Transverse colon (tissue), 4 donors: ENCODE measurements at regions not wholly inside any gene's neighbourhood (a gene's known extent, or its start where the extent isn't known, plus 50 kb on each side); places are given as distances from the start of the nearest gene placed in this dataset.

Source experiments
- DNase-seq: peaks from one replicate; pipeline ENCODE4 v3.0.0-alpha.2; 2019
- H3K27ac ChIP-seq, 4 donors: fragments of 200-600 bp; sonication (generic); 2 replicates each; pipeline ENCODE4 v1.5.1; 2016 to 2018; ENCODE audit warnings: inconsistent platforms in 4 of 4
- H3K27me3 ChIP-seq: fragments of 200-600 bp; sonication (generic); 2 replicates; pipeline ENCODE4 v1.5.1; 2017; ENCODE audit warnings: inconsistent platforms
- H3K36me3 ChIP-seq, 4 donors: fragments of 200-600 bp; sonication (generic); 2 replicates each; pipeline ENCODE4 v1.5.1; 2017 to 2019; ENCODE audit warnings: inconsistent platforms in 4 of 4
- H3K4me1 ChIP-seq, 4 donors: fragments of 200-600 bp; sonication (generic); 2 replicates each; pipeline ENCODE4 v1.5.1; 2017 to 2020; ENCODE audit warnings: inconsistent platforms in 4 of 4
- H3K4me3 ChIP-seq, 4 donors: fragments of 200-600 bp; sonication (generic); 1 replicate in 1 of 4; 2 replicates in 3 of 4; pipeline versions ENCODE4 v1.5.1 to v1.6.1; 2017 to 2019; ENCODE audit warnings: inconsistent platforms in 4 of 4
- H3K9me3 ChIP-seq, 2 donors: fragments of 200-600 bp; sonication (generic); 2 replicates each; pipeline ENCODE4 v1.5.1; 2017 to 2019; ENCODE audit warnings: inconsistent platforms in 2 of 2
- EP300 ChIP-seq: sonication (generic); formaldehyde crosslinking; IDR thresholded peaks from one replicate; pipeline ENCODE4 v1.6.1; 2017; ENCODE audit warnings: antibody characterized with exemption, low read depth
- POLR2A ChIP-seq: fragments of 450-650 bp; IDR thresholded peaks from one replicate; pipeline ENCODE4 v1.6.1; 2016; ENCODE audit warnings: antibody characterized with exemption, mild to moderate bottlenecking, moderate library complexity
- POLR2AphosphoS5 ChIP-seq, 3 donors: sonication (generic); formaldehyde crosslinking; IDR thresholded peaks; one replicate each; pipeline ENCODE4 v1.6.1; 2016; ENCODE audit warnings: antibody characterized with exemption in 3 of 3
- WGBS, 2 donors: methylation state at CpG; one replicate each; pipeline ENCODE4 v1.1.5; 2018; ENCODE audit warnings: low coverage in 1 of 2; 5-methylcytosine and 5-hydroxymethylcytosine counted together
- in situ Hi-C, 4 donors: fragments of 200-750 bp; cut with MboI; loops; one replicate each; pipeline versions ENCODE4 v1.15.0 to v1.15.1; 2017; ENCODE audit warnings: low sequenced_read_pairs in 3 of 4, low pct_ligation_motif_present in 1 of 4, low pct_unique_long_range_greater_than_20kb in 1 of 4
- intact Hi-C: fragments of 100-400 bp; cut with DNase I; formaldehyde crosslinking; loops from one replicate; pipeline ENCODE4 v1.15.1; 2023; ENCODE audit warnings: low total_unique reads
- TF ChIP-seq, protein P1 (sequence below), 5 experiments: fragments of 200-600 bp in 3 of 5; fragments of 450-650 bp in 2 of 5; sonication (generic) in 3 of 5; IDR thresholded peaks; 1 replicate in 2 of 5; 2 replicates in 3 of 5; pipeline ENCODE4 v1.5.1; 2016 to 2017; ENCODE audit warnings: antibody characterized with exemption in 5 of 5, inconsistent platforms in 3 of 5, mild to moderate bottlenecking in 2 of 5, moderate library complexity in 1 of 5

DNA sequence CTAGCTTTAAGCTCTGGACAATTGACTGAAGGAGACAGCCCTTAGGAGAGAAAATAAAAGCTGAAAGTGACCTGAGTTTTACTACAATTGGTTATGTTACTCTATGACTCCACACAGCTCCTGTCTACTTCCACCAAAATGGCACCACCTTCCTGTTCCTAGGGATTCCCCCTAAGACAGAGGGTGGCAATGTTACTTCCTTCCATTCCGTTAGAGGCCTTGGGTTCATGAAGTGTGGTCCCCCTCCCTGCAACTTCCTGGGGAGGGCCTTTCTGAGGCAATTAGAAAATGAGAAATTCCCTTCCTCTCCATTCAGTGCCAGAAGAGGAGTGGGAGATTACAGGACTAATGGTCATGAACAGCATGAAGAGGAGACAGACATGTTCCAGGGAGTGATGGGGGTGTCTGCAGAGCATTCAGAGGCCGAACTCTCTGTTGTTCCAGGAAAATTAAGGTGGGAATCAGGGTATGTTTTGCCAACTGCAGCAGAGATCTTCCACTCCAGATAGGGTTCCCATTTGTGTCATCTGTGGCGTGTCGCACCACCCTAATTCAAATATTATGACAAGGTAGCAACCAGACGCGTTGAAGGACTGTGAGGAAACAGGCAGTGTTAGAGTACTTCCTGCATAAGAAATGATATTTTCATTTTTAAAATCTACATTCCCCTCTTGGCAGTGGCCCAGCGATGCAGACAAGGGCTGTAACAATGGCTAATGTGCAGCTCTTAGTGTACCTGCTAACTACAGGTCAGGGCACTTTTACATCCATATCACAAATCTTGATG, 53.1 kb upstream of the TRIM67 start:
- intact Hi-C loops, result no loop called here
- WGBS, 2 donors, result 43 to 59% methylated on average over 1 to 7 of the region's 7 CpGs

DNA sequence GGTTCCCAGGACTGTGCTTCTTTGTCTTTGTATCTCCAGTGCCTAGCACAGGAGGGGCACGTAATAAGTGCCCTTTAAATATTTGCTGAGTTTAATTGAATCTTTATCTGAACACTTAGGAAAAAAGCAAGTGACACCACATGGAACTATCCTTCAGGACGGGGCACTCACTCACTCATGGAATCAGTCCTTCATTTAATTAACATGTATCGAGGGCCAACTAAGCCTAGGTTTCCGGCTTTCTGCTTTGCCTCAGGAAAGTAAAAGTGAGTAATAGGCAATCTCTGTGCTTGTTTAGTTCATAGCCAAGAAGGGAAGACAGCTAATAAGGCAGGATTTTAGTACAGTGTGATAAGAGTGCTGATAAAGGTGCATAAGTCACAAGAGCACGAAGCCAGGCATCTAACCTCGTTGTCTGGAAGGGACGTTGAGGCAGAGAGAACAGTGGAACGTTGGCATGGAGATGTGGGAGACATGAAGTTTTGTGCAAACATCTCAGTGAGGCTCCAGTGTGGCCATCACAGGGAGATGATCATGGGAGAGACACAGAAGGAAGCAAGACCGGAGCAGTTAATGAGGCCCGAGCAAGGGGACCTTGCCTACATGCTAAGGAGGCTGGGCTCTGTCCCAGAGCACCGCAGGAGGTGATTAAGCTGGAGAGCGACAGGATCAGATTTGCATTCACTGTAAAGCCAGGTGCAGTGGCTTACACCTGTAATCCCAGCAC, 54.1 kb upstream of the TRIM67 start:
- in situ Hi-C loops, result no loop called here
- intact Hi-C loops, result no loop called here
- no peak overlapping the region for H3K4me3 ChIP-seq
- H3K27me3 ChIP-seq, result peaks cover 16% of the 10 kb centered on the region
- H3K9me3 ChIP-seq, result no peaks in the 10 kb centered on the region
- H3K4me1 ChIP-seq, result no peaks in the 10 kb centered on the region
- TF ChIP-seq POLR2A, result no peak
- TF ChIP-seq, protein P1, sequence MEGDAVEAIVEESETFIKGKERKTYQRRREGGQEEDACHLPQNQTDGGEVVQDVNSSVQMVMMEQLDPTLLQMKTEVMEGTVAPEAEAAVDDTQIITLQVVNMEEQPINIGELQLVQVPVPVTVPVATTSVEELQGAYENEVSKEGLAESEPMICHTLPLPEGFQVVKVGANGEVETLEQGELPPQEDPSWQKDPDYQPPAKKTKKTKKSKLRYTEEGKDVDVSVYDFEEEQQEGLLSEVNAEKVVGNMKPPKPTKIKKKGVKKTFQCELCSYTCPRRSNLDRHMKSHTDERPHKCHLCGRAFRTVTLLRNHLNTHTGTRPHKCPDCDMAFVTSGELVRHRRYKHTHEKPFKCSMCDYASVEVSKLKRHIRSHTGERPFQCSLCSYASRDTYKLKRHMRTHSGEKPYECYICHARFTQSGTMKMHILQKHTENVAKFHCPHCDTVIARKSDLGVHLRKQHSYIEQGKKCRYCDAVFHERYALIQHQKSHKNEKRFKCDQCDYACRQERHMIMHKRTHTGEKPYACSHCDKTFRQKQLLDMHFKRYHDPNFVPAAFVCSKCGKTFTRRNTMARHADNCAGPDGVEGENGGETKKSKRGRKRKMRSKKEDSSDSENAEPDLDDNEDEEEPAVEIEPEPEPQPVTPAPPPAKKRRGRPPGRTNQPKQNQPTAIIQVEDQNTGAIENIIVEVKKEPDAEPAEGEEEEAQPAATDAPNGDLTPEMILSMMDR (IDR thresholded peaks at IDR 0.05), result no peak
- no peak for TF ChIP-seq EP300
- no peak overlapping the region for H3K27ac ChIP-seq
- no peak for DNase-seq
- no peaks in the 10 kb centered on the region for H3K36me3 ChIP-seq
- WGBS, 2 donors, result 72 to 73% methylated on average over 11 to 12 of the region's 12 CpGs

More for the DNA sequence above, 53.1 kb upstream of the TRIM67 start:
- H3K27ac ChIP-seq, result no peak overlapping the region
- no peak overlapping the region for H3K4me3 ChIP-seq
- TF ChIP-seq, protein P1 (IDR thresholded peaks at IDR 0.05), result no peak
- TF ChIP-seq POLR2AphosphoS5 (IDR thresholded peaks at IDR 0.05) (no peak), POLR2A (no peak), EP300 (no peak)
- in situ Hi-C loops, result no loop called here
- H3K9me3 ChIP-seq, result no peaks in the 10 kb centered on the region
- peaks cover 18% of the 10 kb centered on the region for H3K27me3 ChIP-seq
- no peak for DNase-seq
- H3K36me3 ChIP-seq, result no peaks in the 10 kb centered on the region
- H3K4me1 ChIP-seq, result no peaks in the 10 kb centered on the region

DNA sequence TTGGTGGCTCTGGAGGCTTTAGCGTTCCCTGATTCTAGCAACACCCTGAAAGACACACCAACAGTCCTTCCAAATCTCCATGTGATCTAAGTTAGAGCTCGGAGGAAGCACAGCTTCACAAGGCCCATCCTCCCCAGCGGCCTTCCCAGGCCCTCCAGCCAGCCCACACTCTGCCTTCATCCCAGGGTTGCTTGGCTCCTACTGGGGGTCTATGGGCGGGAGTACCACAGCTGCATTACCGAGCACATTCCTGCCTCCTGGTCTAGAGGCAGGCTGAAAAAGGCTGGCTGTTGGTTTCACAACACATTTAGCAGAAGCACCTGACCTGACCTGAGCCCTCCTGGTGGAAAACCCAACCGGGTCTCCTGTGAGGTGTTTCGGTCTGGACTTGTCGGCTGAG, 54.7 kb upstream of the TRIM67 start:
- Histone ChIP-seq H3K9me3 (no peaks in the 10 kb centered on the region), H3K27me3 (peaks cover 13% of the 10 kb centered on the region), H3K4me1 (no peaks in the 10 kb centered on the region), H3K27ac (no peak overlapping the region), H3K4me3 (no peak overlapping the region), H3K36me3 (no peaks in the 10 kb centered on the region)
- DNase-seq, result no peak
- WGBS, 2 donors, result 70 to 81% methylated on average over 2 to 8 of the region's 8 CpGs
- no peak for TF ChIP-seq EP300
- TF ChIP-seq, protein P1 (IDR thresholded peaks at IDR 0.05), result no peak
- no peak for TF ChIP-seq POLR2A
- TF ChIP-seq POLR2AphosphoS5 (IDR thresholded peaks at IDR 0.05), result no peak
- in situ Hi-C loops (no loop called here), intact Hi-C loops (no loop called here)

DNA sequence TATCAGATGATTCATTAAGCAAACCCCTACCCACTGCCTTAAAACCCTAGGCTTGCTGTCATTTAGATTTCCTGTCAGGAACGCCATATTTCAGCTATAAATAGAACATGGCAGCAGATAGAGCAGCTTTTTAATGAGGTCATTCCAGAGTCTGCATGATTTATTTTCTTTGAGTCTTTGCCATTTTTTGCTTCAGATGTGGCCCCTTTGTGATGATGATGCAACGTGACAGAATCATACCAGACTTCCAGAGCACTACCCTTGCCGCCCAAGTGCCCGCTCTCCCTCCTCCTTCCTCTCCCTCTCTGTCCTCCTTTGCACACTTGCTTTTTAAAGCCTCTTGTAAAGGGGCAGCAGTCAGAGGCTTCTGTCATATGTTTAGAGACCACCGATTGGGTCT, 55.5 kb upstream of the TRIM67 start:
- no peak for TF ChIP-seq EP300
- no peak for TF ChIP-seq POLR2AphosphoS5 (IDR thresholded peaks at IDR 0.05)
- TF ChIP-seq POLR2A, result no peak
- TF ChIP-seq, protein P1 (IDR thresholded peaks at IDR 0.05), result no peak
- DNase-seq, result no peak
- WGBS, 2 donors, result 40 to 45% methylated on average over 4 to 5 of the region's 5 CpGs
- H3K27ac ChIP-seq, result no peak overlapping the region
- intact Hi-C loops (no loop called here), in situ Hi-C loops (no loop called here)
- H3K4me1 ChIP-seq, result no peaks in the 10 kb centered on the region
- peaks cover 5% of the 10 kb centered on the region for H3K27me3 ChIP-seq
- H3K9me3 ChIP-seq, result no peaks in the 10 kb centered on the region
- no peaks in the 10 kb centered on the region for H3K36me3 ChIP-seq
- no peak overlapping the region for H3K4me3 ChIP-seq
